H1 (cell line): ENCODE measurements at regions not wholly inside any gene's neighbourhood (a gene's known extent, or its start where the extent isn't known, plus 50 kb on each side); places are given as distances from the start of the nearest gene placed in this dataset.

Experiments
- CTCF ChIA-PET: fragments of 300-600 bp; sonication (Branson Sonifier 250); formaldehyde crosslinking; loops from one replicate; lab custom pipeline; 2021; ENCODE audit not compliant: partially characterized antibody; lab: Charles Lee
- POLR2A ChIA-PET: fragments of 300-600 bp; sonication (Branson Sonifier 250); formaldehyde crosslinking; loops from one replicate; lab custom pipeline; 2021; ENCODE audit warnings: inconsistent platforms; ENCODE audit not compliant: partially characterized antibody; lab: Charles Lee
- DNase-seq, 2 experiments: peaks; one replicate each; pipeline versions ENCODE4 v3.0.0 to v3.0.0-alpha.2; 2010 to 2022; ENCODE audit warnings: low spot score in 2 of 2, low read depth in 1 of 2, mixed read lengths in 1 of 2
- FAIRE-seq: peaks from 2 replicates; lab custom pipeline; 2011; peaks lifted over from hg19 to GRCh38; lab: Jason Lieb, UNC
- H2AFZ ChIP-seq: 2 replicates; pipeline ENCODE4 v1.8.1; 2012; ENCODE audit warnings: low read length, inconsistent platforms
- H2AK5ac ChIP-seq: 2 replicates; pipeline ENCODE4 v1.6.1; 2013; ENCODE audit warnings: low read depth, low read length
- H2BK120ac ChIP-seq: replicated peaks from 2 replicates; pipeline ENCODE3; 2013; ENCODE audit warnings: low read depth, low read length, inconsistent platforms
- H2BK12ac ChIP-seq: 2 replicates; pipeline ENCODE4 v1.6.1; 2013; ENCODE audit warnings: low read depth, low read length
- H2BK15ac ChIP-seq: 2 replicates; pipeline ENCODE4 v1.6.1; 2013; ENCODE audit warnings: low read length
- H2BK20ac ChIP-seq: 2 replicates; pipeline ENCODE4 v1.6.1; 2013; ENCODE audit warnings: low read length
- H2BK5ac ChIP-seq: 2 replicates; pipeline ENCODE4 v1.6.1; 2013; ENCODE audit warnings: low read depth, low read length
- H3K14ac ChIP-seq: 2 replicates; pipeline ENCODE4 v1.6.1; 2013; ENCODE audit warnings: inconsistent platforms; ENCODE audit not compliant: insufficient read length
- H3K18ac ChIP-seq: 2 replicates; pipeline ENCODE4 v1.6.1; 2013; ENCODE audit warnings: low read length; ENCODE audit errors: extremely low read depth
- H3K23ac ChIP-seq: 2 replicates; pipeline ENCODE4 v1.6.1; 2013; ENCODE audit warnings: inconsistent platforms; ENCODE audit not compliant: insufficient read length
- H3K23me2 ChIP-seq: 2 replicates; pipeline ENCODE4 v1.6.1; 2013; ENCODE audit warnings: low read depth, low read length
- H3K27ac ChIP-seq: 2 replicates; pipeline ENCODE4 v1.6.1; 2011; ENCODE audit warnings: low read depth, low read length, inconsistent platforms
- H3K27me3 ChIP-seq, 4 experiments: replicated peaks in 1 of 4; 1 replicate in 1 of 4; 2 replicates in 3 of 4; pipeline versions ENCODE4 v1.6.1 to v1.8.1; 2011 to 2013; ENCODE audit warnings: low read length in 3 of 4, mild to moderate bottlenecking in 3 of 4, inconsistent platforms in 2 of 4, mixed read lengths in 2 of 4, moderate library complexity in 1 of 4; ENCODE audit not compliant: control insufficient read depth in 3 of 4, insufficient read depth in 3 of 4; ENCODE audit errors: extremely low read depth in 1 of 4
- H3K36me3 ChIP-seq, 4 experiments: 2 replicates each; pipeline versions ENCODE4 v1.6.1 to v1.8.1; 2011 to 2013; ENCODE audit warnings: mild to moderate bottlenecking in 4 of 4, low read length in 3 of 4, moderate library complexity in 2 of 4, control low read depth in 1 of 4, inconsistent platforms in 1 of 4; ENCODE audit not compliant: insufficient read depth in 4 of 4, control insufficient read depth in 2 of 4
- H3K4ac ChIP-seq: replicated peaks from 2 replicates; pipeline ENCODE3; 2013; ENCODE audit warnings: low read length, low read depth, mixed read lengths, inconsistent platforms; ENCODE audit not compliant: insufficient read length
- H3K4me1 ChIP-seq, 4 experiments: replicated peaks in 1 of 4; 1 replicate in 1 of 4; 2 replicates in 3 of 4; pipeline versions ENCODE4 v1.6.1 to v1.8.1; 2011 to 2013; ENCODE audit warnings: low read length in 3 of 4, inconsistent platforms in 2 of 4, mixed read lengths in 1 of 4; ENCODE audit not compliant: insufficient read depth in 4 of 4, control insufficient read depth in 3 of 4
- H3K4me2 ChIP-seq, 2 experiments: 2 replicates each; pipeline versions ENCODE4 v1.6.1 to v1.8.1; 2011 to 2013; ENCODE audit warnings: low read depth in 2 of 2, low read length in 2 of 2, control low read depth in 1 of 2, inconsistent platforms in 1 of 2, mild to moderate bottlenecking in 1 of 2; ENCODE audit not compliant: insufficient read depth in 1 of 2
- H3K4me3 ChIP-seq, 4 experiments: fragments of 200-600, 300-600 bp in 1 of 4; sonication (generic), shearing (Covaris generic), sonication (Bioruptor Twin) in 1 of 4; 2 replicates each; pipeline versions ENCODE4 v1.5.1 to v1.8.1; 2011 to 2016; ENCODE audit warnings: low read length in 4 of 4, low read depth in 3 of 4, control low read depth in 2 of 4, inconsistent platforms in 2 of 4, mild to moderate bottlenecking in 2 of 4, mixed read lengths in 1 of 4, moderate library complexity in 1 of 4; ENCODE audit not compliant: insufficient read depth in 2 of 4; ENCODE audit errors: extremely low read depth in 1 of 4
- H3K56ac ChIP-seq: replicated peaks from 2 replicates; pipeline ENCODE3; 2013; ENCODE audit warnings: low read depth, mild to moderate bottlenecking, mixed read lengths, low read length, inconsistent platforms; ENCODE audit not compliant: insufficient read length
- H3K79me1 ChIP-seq: 2 replicates; pipeline ENCODE4 v1.6.1; 2013; ENCODE audit warnings: low read depth, low read length, control low read depth
- H3K79me2 ChIP-seq, 2 experiments: 2 replicates each; pipeline versions ENCODE4 v1.6.1 to v1.8.1; 2012 to 2013; ENCODE audit warnings: low read length in 2 of 2, mild to moderate bottlenecking in 2 of 2, inconsistent platforms in 1 of 2; ENCODE audit not compliant: insufficient read depth in 2 of 2, control insufficient read depth in 1 of 2
- H3K9ac ChIP-seq, 4 experiments: replicated peaks in 1 of 4; 1 replicate in 1 of 4; 2 replicates in 3 of 4; pipeline versions ENCODE4 v1.6.1 to v1.8.1; 2011 to 2013; ENCODE audit warnings: low read depth in 3 of 4, low read length in 3 of 4, control low read depth in 2 of 4, mild to moderate bottlenecking in 2 of 4, moderate library complexity in 2 of 4, inconsistent platforms in 1 of 4; ENCODE audit errors: extremely low read depth in 1 of 4
- H3K9me3 ChIP-seq, 2 experiments: 2 replicates each; pipeline versions ENCODE4 v1.6.1 to v1.8.1; 2012 to 2013; ENCODE audit warnings: mild to moderate bottlenecking in 2 of 2, moderate library complexity in 2 of 2, control low read depth in 1 of 2, inconsistent platforms in 1 of 2, low read depth in 1 of 2, low read length in 1 of 2, mixed read lengths in 1 of 2; ENCODE audit not compliant: insufficient read depth in 2 of 2
- H4K20me1 ChIP-seq, 2 experiments: replicated peaks in 1 of 2; 2 replicates each; pipeline versions ENCODE3 to v1.8.1; 2011 to 2013; ENCODE audit warnings: inconsistent platforms in 2 of 2, low read length in 2 of 2, mild to moderate bottlenecking in 1 of 2; ENCODE audit not compliant: insufficient read depth in 2 of 2, control insufficient read depth in 1 of 2
- H4K5ac ChIP-seq: 2 replicates; pipeline ENCODE4 v1.6.1; 2013; ENCODE audit warnings: low read length, low read depth, mixed read lengths, inconsistent platforms; ENCODE audit not compliant: insufficient read length
- H4K8ac ChIP-seq: 2 replicates; pipeline ENCODE4 v1.8.0; 2013; ENCODE audit warnings: mild to moderate bottlenecking, moderate library complexity, low read length, inconsistent platforms; ENCODE audit not compliant: insufficient read depth; ENCODE audit errors: extremely low read depth
- H4K91ac ChIP-seq: replicated peaks from 2 replicates; pipeline ENCODE3; 2013; ENCODE audit warnings: low read length, mixed read lengths, inconsistent platforms; ENCODE audit not compliant: insufficient read length
- CHD1 ChIP-seq: IDR thresholded peaks from 2 replicates; pipeline ENCODE4 v1.6.1; 2012; ENCODE audit warnings: low read depth, low read length, improper control_type of control experiment
- CTBP2 ChIP-seq: IDR thresholded peaks from 2 replicates; pipeline ENCODE4 v1.7.0; 2011; ENCODE audit warnings: borderline replicate concordance, mild to moderate bottlenecking, moderate library complexity, mixed read lengths, low read length; ENCODE audit not compliant: insufficient read depth, insufficient read length
- KDM4A ChIP-seq: IDR thresholded peaks from one replicate; pipeline ENCODE4 v1.7.1; 2012; ENCODE audit warnings: low read depth, mild to moderate bottlenecking, moderate library complexity, low read length, inconsistent platforms; ENCODE audit not compliant: severe bottlenecking
- KDM5A ChIP-seq: fragments of 200-600 bp; IDR thresholded peaks from 2 replicates; pipeline ENCODE4 v1.7.1; 2012; ENCODE audit warnings: mild to moderate bottlenecking, low read length, inconsistent platforms, mixed read lengths
- MAX ChIP-seq: IDR thresholded peaks from 2 replicates; pipeline ENCODE4 v1.6.1; 2012; ENCODE audit warnings: inconsistent platforms
- RAD21 ChIP-seq, 2 experiments: IDR thresholded peaks in 1 of 2; conservative IDR thresholded peaks in 1 of 2; 2 replicates each; pipeline ENCODE4 v1.6.1; 2011; ENCODE audit warnings: low read depth in 2 of 2, low read length in 2 of 2, improper control_type of control experiment in 1 of 2, inconsistent platforms in 1 of 2, mild to moderate bottlenecking in 1 of 2, moderate library complexity in 1 of 2
- RBBP5 ChIP-seq: IDR thresholded peaks from 2 replicates; pipeline ENCODE4 v1.7.1; 2012; ENCODE audit warnings: low read depth, mild to moderate bottlenecking, inconsistent platforms, low read length, moderate library complexity, borderline replicate concordance
- SP1 ChIP-seq: IDR thresholded peaks from 2 replicates; pipeline ENCODE4 v1.6.1; 2011; ENCODE audit warnings: low read depth, low read length
- SRF ChIP-seq: IDR thresholded peaks from 2 replicates; pipeline ENCODE4 v1.6.1; 2011; ENCODE audit warnings: mild to moderate bottlenecking, low read depth, low read length, moderate library complexity
- SUZ12 ChIP-seq: fragments of 200-600 bp; sonication (generic); IDR thresholded peaks from 2 replicates; pipeline ENCODE4 v1.6.1; 2012; ENCODE audit warnings: mild to moderate bottlenecking, inconsistent platforms, low read length, moderate library complexity, mixed read lengths
- TAF7 ChIP-seq: optimal IDR thresholded peaks from 2 replicates; pipeline ENCODE3; 2011; ENCODE audit warnings: low read depth, mild to moderate bottlenecking, inconsistent platforms, low read length, moderate library complexity, borderline replicate concordance
- ZNF274 ChIP-seq: IDR thresholded peaks from 2 replicates; pipeline ENCODE4 v1.7.0; 2012; ENCODE audit warnings: low read length, borderline replicate concordance; ENCODE audit errors: extremely low read depth
- WGBS, 2 experiments: shearing (Covaris generic) in 1 of 2; methylation state at CpG; one replicate each; pipeline versions ENCODE4 v1.1.6 to v1.1.7; 2013 to 2015; ENCODE audit warnings: low lambda C conversion rate in 2 of 2, mixed read lengths in 2 of 2, inconsistent platforms in 1 of 2, low coverage in 1 of 2, missing lambda C conversion rate in 1 of 2; ENCODE audit not compliant: insufficient replicate concordance in 2 of 2, insufficient coverage in 1 of 2, insufficient read length in 1 of 2; ENCODE audit errors: extremely low coverage in 1 of 2, missing lambda C conversion rate in 1 of 2; 5-methylcytosine and 5-hydroxymethylcytosine counted together

DNA sequence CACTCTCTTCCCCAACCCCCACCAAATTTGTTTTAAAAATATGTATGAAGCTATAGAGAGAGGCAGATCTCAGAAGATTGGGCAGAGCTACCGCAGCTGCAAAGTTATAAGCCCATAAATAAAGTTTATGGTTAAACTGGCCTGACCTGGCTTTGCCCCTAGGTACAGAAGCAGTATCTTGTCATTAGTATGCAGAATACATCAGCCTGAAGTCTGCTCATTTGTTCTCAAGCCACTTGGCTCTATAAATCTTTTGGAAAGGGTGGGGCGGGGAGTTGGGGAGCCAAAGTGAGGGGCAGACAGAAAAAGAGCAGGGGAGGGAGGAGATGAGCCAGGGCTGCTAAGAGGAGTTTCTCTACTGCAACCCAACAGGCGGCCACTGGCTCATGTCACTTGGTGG lies 113.2 kb downstream of the SOX9 start:
- 84% methylated on average over 3 of the region's 3 CpGs; no CpG with 5 or more reads in 1 of the 2 experiments for WGBS, 2 experiments
- Histone ChIP-seq H3K4me2 (no peak overlapping the region), H3K23me2 (no peaks in the 10 kb centered on the region), H2BK5ac (no peak overlapping the region), H2BK20ac (no peak overlapping the region), H3K4ac (no peak overlapping the region), H3K79me2 (no peaks in the 10 kb centered on the region), H3K9me3 (no peaks in the 10 kb centered on the region), H4K8ac (no peak overlapping the region), H4K91ac (no peak overlapping the region), H3K9ac (no peak overlapping the region), H3K27me3 (peaks cover 0 to 3% (median 1%) of the 10 kb centered on the region in 4 experiments; a peak in 1 of 7 replicates), H3K18ac (no peak overlapping the region), H3K36me3 (no peaks in the 10 kb centered on the region), H2AK5ac (no peak overlapping the region), H3K23ac (no peak overlapping the region), H3K27ac (no peak overlapping the region), H4K20me1 (no peaks in the 10 kb centered on the region), H3K4me1 (peaks cover 2 to 17% (median 9%) of the 10 kb centered on the region in 4 experiments; a peak in 6 of 7 replicates), H2AFZ (no peak overlapping the region), H2BK15ac (no peak overlapping the region), H3K56ac (no peak overlapping the region), H3K79me1 (no peaks in the 10 kb centered on the region), H3K4me3 (no peak overlapping the region), H4K5ac (no peak overlapping the region), H2BK120ac (no peak overlapping the region), H3K14ac (no peak overlapping the region), H2BK12ac (no peak overlapping the region)
- no peak for TF ChIP-seq SRF
- TF ChIP-seq RBBP5, result no peak
- no peak for TF ChIP-seq CHD1
- no peak for TF ChIP-seq TAF7
- TF ChIP-seq ZNF274, result no peak
- no peak for TF ChIP-seq CTBP2
- no peak for TF ChIP-seq KDM4A
- no peak for TF ChIP-seq RAD21 (IDR thresholded peaks at IDR 0.05 in 1 of 2, conservative IDR thresholded peaks at IDR 0.05 in 1 of 2; ENCODE audit: low read depth in 2 of 2, low read length in 2 of 2)
- TF ChIP-seq MAX, result no peak
- TF ChIP-seq KDM5A, result no peak
- TF ChIP-seq SP1, result no peak
- no peak for TF ChIP-seq SUZ12
- CTCF ChIA-PET, result interaction anchor here (0.7 kb wide), 1 partner anchor 14 kb away, joined by 3 read pairs; no protein-coding TSS in a partner anchor
- DNase-seq (no peak), FAIRE-seq (no peak)
- POLR2A ChIA-PET, result no interaction called here
